Left ventricle myocardium inferior (tissue), 1 donor: ENCODE measurements at regions not wholly inside any gene's neighbourhood (a gene's known extent, or its start where the extent isn't known, plus 50 kb on each side); places are given as distances from the start of the nearest gene placed in this dataset.

Source experiments
- DNase-seq: peaks from one replicate; pipeline ENCODE4 v3.0.0-alpha.2; 2020
- H3K27ac ChIP-seq: fragments of 200-600 bp; replicated peaks from 2 replicates; pipeline ENCODE4 v1.8.0; 2021
- H3K27me3 ChIP-seq: fragments of 200-600 bp; 2 replicates; pipeline ENCODE4 v1.8.0; 2021; ENCODE audit warnings: low read depth
- H3K36me3 ChIP-seq: fragments of 200-600 bp; 2 replicates; pipeline ENCODE4 v1.8.0; 2021
- H3K4me1 ChIP-seq: fragments of 200-600 bp; 2 replicates; pipeline ENCODE4 v1.8.0; 2021
- H3K4me3 ChIP-seq: fragments of 200-600 bp; 2 replicates; pipeline ENCODE4 v1.8.0; 2021; ENCODE audit warnings: mild to moderate bottlenecking, moderate library complexity
- H3K9me3 ChIP-seq: fragments of 200-600 bp; replicated peaks from 2 replicates; pipeline ENCODE4 v1.8.0; 2021
- intact Hi-C: fragments of 100-400 bp; cut with micrococcal nuclease; formaldehyde crosslinking; loops from one replicate; pipeline ENCODE4 v1.11.0; 2022
- TF ChIP-seq, protein P1 (sequence below): fragments of 200-600 bp; IDR thresholded peaks from 2 replicates; pipeline ENCODE4 v1.8.0; 2021; ENCODE audit warnings: antibody characterized with exemption, mild to moderate bottlenecking, borderline replicate concordance
- donor health status: DM: no; HTN: yes; CAD: no; lungs with severe emphysema.

DNA sequence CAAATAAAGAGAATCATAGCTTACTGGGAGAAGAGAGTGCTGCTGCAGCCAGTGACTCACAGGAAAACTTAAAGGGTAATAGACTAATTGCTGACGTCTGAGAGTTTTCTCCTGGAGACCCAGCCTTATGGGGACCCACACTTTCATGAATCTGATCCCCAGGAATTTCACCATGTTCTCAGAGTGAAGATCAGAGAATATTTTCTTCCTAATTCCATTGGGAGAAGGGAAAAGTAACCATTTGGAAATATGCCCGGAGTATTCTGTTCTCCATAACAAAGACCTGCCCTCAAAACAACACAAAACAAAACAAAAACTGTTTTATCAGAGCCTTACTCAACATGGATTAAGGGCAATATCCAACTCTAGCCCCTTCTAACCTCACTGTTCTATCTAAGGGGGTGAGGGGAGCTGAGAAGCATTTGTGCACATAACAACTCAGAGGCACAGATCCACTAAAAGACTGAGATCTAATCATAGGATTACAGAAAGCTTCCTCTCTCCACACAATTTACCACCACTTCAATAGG is 168.2 kb upstream of the SSTR4 start:
- H3K27me3 ChIP-seq: peaks cover 8% of the 10 kb centered on the region
- H3K27ac ChIP-seq: peak overlapping the region; percentile 62
- peaks cover 26% of the 10 kb centered on the region for H3K9me3 ChIP-seq
- no peaks in the 10 kb centered on the region for H3K36me3 ChIP-seq
- intact Hi-C loops: loop anchor here (10.0 kb wide), 2 partner anchors 108 to 178 kb away; partner anchors contain the start of gene THBD
- TF ChIP-seq, protein P1, sequence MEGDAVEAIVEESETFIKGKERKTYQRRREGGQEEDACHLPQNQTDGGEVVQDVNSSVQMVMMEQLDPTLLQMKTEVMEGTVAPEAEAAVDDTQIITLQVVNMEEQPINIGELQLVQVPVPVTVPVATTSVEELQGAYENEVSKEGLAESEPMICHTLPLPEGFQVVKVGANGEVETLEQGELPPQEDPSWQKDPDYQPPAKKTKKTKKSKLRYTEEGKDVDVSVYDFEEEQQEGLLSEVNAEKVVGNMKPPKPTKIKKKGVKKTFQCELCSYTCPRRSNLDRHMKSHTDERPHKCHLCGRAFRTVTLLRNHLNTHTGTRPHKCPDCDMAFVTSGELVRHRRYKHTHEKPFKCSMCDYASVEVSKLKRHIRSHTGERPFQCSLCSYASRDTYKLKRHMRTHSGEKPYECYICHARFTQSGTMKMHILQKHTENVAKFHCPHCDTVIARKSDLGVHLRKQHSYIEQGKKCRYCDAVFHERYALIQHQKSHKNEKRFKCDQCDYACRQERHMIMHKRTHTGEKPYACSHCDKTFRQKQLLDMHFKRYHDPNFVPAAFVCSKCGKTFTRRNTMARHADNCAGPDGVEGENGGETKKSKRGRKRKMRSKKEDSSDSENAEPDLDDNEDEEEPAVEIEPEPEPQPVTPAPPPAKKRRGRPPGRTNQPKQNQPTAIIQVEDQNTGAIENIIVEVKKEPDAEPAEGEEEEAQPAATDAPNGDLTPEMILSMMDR: no peak
- DNase-seq: no peak
- H3K4me3 ChIP-seq: no peak overlapping the region
- H3K4me1 ChIP-seq: peaks cover 19% of the 10 kb centered on the region

DNA sequence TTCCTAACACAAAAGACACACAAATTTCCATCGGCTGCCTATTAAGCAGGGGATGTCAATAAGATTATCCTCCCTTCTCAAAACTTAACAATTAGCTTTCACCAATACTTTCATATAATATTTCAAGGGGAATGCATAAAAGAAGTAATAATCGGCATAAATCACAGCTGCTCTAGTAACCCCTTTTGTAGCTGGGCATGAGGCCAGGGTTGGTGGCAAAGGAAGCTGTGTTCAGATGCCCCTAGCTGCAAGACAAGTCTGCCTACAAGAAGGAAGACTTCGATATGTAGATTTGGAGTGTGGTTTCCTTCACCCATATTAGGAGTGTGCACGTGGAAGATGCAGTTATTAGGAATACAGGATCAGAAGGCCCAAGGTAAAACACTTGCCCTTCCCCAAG is 156.9 kb upstream of the SSTR4 start:
- TF ChIP-seq, protein P1: no peak
- Histone ChIP-seq H3K27ac (no peak overlapping the region), H3K36me3 (no peaks in the 10 kb centered on the region), H3K4me1 (no peaks in the 10 kb centered on the region), H3K27me3 (peaks cover 43% of the 10 kb centered on the region), H3K4me3 (no peak overlapping the region), H3K9me3 (peaks cover 4% of the 10 kb centered on the region)
- intact Hi-C loops: no loop called here
- DNase-seq: no peak

DNA sequence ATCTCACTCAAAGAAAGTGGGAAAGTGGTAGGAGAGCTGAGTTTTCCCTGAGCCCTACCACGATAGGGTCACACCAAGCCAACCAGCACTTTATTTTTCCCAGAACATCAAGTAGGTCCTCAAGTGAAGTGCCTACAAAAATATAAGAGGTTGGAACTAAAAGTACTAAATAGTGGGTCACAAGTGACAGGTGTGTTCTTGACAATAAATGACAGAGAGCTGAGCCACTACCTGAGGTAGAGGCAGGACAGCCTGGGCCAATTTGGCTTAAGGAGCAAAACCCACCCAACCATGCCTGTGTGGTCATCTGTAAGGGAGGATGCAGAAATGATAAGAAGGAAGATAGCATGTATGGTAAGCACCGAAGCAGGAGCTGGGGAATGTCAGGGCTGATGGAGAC is 154.8 kb upstream of the SSTR4 start:
- intact Hi-C loops: no loop called here
- Histone ChIP-seq H3K4me1 (no peaks in the 10 kb centered on the region), H3K27ac (no peak overlapping the region), H3K4me3 (no peak overlapping the region), H3K36me3 (no peaks in the 10 kb centered on the region), H3K9me3 (peaks cover 21% of the 10 kb centered on the region), H3K27me3 (peaks cover 41% of the 10 kb centered on the region)
- TF ChIP-seq, protein P1: no peak
- no peak for DNase-seq

DNA sequence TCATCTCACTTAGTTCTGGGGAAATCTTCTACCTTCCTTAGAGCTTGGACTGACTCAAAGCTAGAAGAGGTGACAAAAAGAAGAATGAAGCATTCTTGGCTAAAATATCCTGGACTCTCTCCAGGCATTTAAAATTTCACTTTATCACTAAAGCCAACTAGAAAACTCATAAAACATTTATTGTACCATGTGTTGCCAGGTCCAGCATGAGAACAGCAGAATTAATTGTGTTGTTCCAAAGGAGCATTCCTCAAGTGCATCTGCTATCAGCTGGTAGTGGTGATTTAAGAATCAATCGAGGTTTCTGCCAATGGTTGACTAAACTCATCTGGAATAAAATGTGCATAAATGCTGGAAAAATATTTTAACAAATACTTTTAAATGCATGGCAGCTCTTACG is 147.3 kb upstream of the SSTR4 start:
- Histone ChIP-seq H3K36me3 (no peaks in the 10 kb centered on the region), H3K4me3 (no peak overlapping the region), H3K27me3 (peaks cover 20% of the 10 kb centered on the region), H3K4me1 (no peaks in the 10 kb centered on the region), H3K9me3 (peaks cover 32% of the 10 kb centered on the region), H3K27ac (no peak overlapping the region)
- DNase-seq: no peak
- TF ChIP-seq, protein P1: no peak
- intact Hi-C loops: no loop called here

DNA sequence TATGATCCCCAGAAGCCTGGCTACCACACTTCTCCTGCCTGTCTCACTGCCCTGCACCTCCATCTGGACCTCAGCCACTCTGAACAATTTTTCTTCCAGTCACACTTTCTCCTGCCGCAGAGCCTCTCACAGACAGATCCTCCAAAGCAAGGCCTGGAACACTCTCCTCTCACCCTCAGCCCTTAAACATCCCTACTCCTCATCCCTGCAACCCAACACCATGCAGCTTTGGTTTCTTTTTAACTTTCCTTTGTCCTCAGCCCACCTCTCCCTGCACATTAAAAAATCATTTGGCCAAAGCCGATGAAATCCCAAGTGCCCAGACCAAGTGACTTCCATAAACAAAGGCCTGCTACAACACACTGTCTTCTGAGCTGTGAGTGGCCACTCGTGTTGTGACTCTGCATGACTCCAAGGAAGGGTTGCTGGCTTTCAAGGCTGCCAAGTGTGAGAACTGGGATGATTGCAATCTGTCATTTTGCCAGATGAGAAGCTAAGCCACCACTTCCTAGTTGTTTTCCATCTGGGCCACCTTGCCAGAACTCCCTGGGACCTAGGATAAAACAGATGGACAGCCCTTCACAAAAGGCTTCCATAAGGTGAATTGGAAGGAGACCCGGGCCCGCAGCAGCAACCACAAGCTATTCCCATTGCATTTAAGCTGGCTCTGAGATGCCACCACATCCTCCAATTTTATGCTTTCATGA is 144.4 kb upstream of the SSTR4 start:
- TF ChIP-seq, protein P1: no peak
- Histone ChIP-seq H3K27ac (no peak overlapping the region), H3K4me1 (no peaks in the 10 kb centered on the region), H3K27me3 (peaks cover 25% of the 10 kb centered on the region), H3K36me3 (no peaks in the 10 kb centered on the region), H3K4me3 (no peak overlapping the region), H3K9me3 (peaks cover 8% of the 10 kb centered on the region)
- intact Hi-C loops: no loop called here
- no peak for DNase-seq
